22Rv1 (cell line): ENCODE measurements at regions not wholly inside any gene's neighbourhood (a gene's known extent, or its start where the extent isn't known, plus 50 kb on each side); places are given as distances from the start of the nearest gene placed in this dataset.
"Not testable (repeated sequence)": the region's sequence is repeated elsewhere in the genome, so short reads cannot be mapped to it uniquely, and the experiment has no call there.

Experiments
- H3K27ac ChIP-seq: fragments of 450-650 bp; 2 replicates; pipeline ENCODE4 v1.5.1; 2017
- CTCF ChIP-seq: fragments of 450-650 bp; IDR thresholded peaks from 2 replicates; pipeline ENCODE4 v1.5.1; 2017; ENCODE audit warnings: mild to moderate bottlenecking
- ZFX ChIP-seq: fragments of 450-650 bp; IDR thresholded peaks from 2 replicates; pipeline ENCODE4 v1.6.1; 2017; ENCODE audit warnings: antibody characterized with exemption, borderline replicate concordance

GRCh38 chr3:8319935-8320634, 181.5 kb upstream of the LMCD1 start:
- H3K27ac ChIP-seq = no peak overlapping the region
- TF ChIP-seq CTCF (no peak), ZFX (no peak)

- no peak for TF ChIP-seq CTCF
- TF ChIP-seq ZFX = no peak
- no peak overlapping the region for H3K27ac ChIP-seq
Measured at GRCh38 chr3:8320711-8321458, 180.7 kb upstream of the LMCD1 start.

GRCh38 chr3:8324747-8325146, 176.9 kb upstream of the LMCD1 start:
- no peak overlapping the region for H3K27ac ChIP-seq
- TF ChIP-seq CTCF (peak; percentile 71), ZFX (no peak)

- TF ChIP-seq CTCF (no peak), ZFX (no peak)
- H3K27ac ChIP-seq = no peak overlapping the region
Measured at GRCh38 chr3:8325306-8325705, 176.3 kb upstream of the LMCD1 start.

- not testable (repeated sequence) for H3K27ac ChIP-seq
Measured at GRCh38 chr3:8325833-8326232, 175.8 kb upstream of the LMCD1 start.

GRCh38 chr3:8327739-8328138, 173.9 kb upstream of the LMCD1 start:
- no peak overlapping the region for H3K27ac ChIP-seq
- TF ChIP-seq CTCF (no peak), ZFX (no peak)

GRCh38 chr3:8328967-8329366, 172.7 kb upstream of the LMCD1 start:
- no peak overlapping the region for H3K27ac ChIP-seq
- no peak for TF ChIP-seq CTCF
- TF ChIP-seq ZFX = no peak

GRCh38 chr3:8329598-8329997, 172.0 kb upstream of the LMCD1 start:
- H3K27ac ChIP-seq = no peak overlapping the region
- TF ChIP-seq ZFX = no peak
- TF ChIP-seq CTCF = no peak
